Lower leg skin (tissue), 4 donors: ENCODE measurements at regions not wholly inside any gene's neighbourhood (a gene's known extent, or its start where the extent isn't known, plus 50 kb on each side); places are given as distances from the start of the nearest gene placed in this dataset.

ENCODE experiments used
- DNase-seq, 2 donors: peaks; one replicate each; pipeline ENCODE4 v3.0.0-alpha.2; 2019; ENCODE audit warnings: low spot score in 2 of 2
- H3K4me3 ChIP-seq: fragments of 200-600 bp; sonication (generic); 2 replicates; pipeline ENCODE4 v1.5.1; 2017; ENCODE audit warnings: mild to moderate bottlenecking, low read depth; ENCODE audit not compliant: poor library complexity, severe bottlenecking
- CTCF ChIP-seq, 3 donors: fragments of 450-650 bp; IDR thresholded peaks; one replicate each; pipeline ENCODE4 v1.5.1; 2016; ENCODE audit warnings: antibody characterized with exemption in 3 of 3, mild to moderate bottlenecking in 3 of 3, moderate library complexity in 2 of 3
- POLR2A ChIP-seq, 2 donors: fragments of 450-650 bp; IDR thresholded peaks; one replicate each; pipeline ENCODE4 v1.6.1; 2016 to 2017; ENCODE audit warnings: antibody characterized with exemption in 2 of 2, mild to moderate bottlenecking in 1 of 2, moderate library complexity in 1 of 2
- WGBS, 2 donors: methylation state at CpG; one replicate each; pipeline ENCODE4 v1.1.5; 2018; 5-methylcytosine and 5-hydroxymethylcytosine counted together
- intact Hi-C: fragments of 100-400 bp; cut with DNase I; formaldehyde crosslinking; loops from one replicate; pipeline ENCODE4 v1.15.0; 2023; ENCODE audit warnings: low total_unique reads

- TF ChIP-seq CTCF (IDR thresholded peaks at IDR 0.05) (no peak), POLR2A (IDR thresholded peaks at IDR 0.05) (no peak)
- DNase-seq: no peak
Observed at GRCh38 chr6:44582930-44583329, 195.4 kb downstream of the CDC5L start.

GRCh38 chr6:44590471-44590870, 203.0 kb downstream of the CDC5L start:
- intact Hi-C loops: no loop called here
- no peak overlapping the region for H3K4me3 ChIP-seq
- DNase-seq: no peak
- WGBS, 2 donors: 90 to 100% methylated on average over 1 of the region's 1 CpG
- TF ChIP-seq CTCF (IDR thresholded peaks at IDR 0.05) (no peak), POLR2A (IDR thresholded peaks at IDR 0.05) (no peak)

More at GRCh38 chr6:44582930-44583329, 195.4 kb downstream of the CDC5L start:
- intact Hi-C loops: no loop called here
- 91 to 92% methylated on average over 1 of the region's 1 CpG for whole genome bisulfite sequencing, 2 donors
- H3K4me3 ChIP-seq: no peak overlapping the region

- no peak overlapping the region for H3K4me3 ChIP-seq
- 28 to 42% methylated on average over 2 of the region's 2 CpGs for WGBS, 2 donors
- TF ChIP-seq CTCF (IDR thresholded peaks at IDR 0.05) (no peak), POLR2A (IDR thresholded peaks at IDR 0.05) (no peak)
- DNase-seq: no peak
- intact Hi-C loops: no loop called here
Observed at GRCh38 chr6:44593539-44593944, 206.0 kb downstream of the CDC5L start.

- 36 to 62% methylated on average over 3 to 4 of the region's 4 CpGs for WGBS, 2 donors
- TF ChIP-seq CTCF (IDR thresholded peaks at IDR 0.05): no peak
- TF ChIP-seq POLR2A (IDR thresholded peaks at IDR 0.05): no peak
- H3K4me3 ChIP-seq: no peak overlapping the region
- intact Hi-C loops: no loop called here
- DNase-seq: no peak
Observed at GRCh38 chr6:44594481-44594880, 207.0 kb downstream of the CDC5L start.

- no peak for DNase-seq
- 71 to 78% methylated on average over 5 of the region's 5 CpGs for WGBS, 2 donors
- intact Hi-C loops: no loop called here
- TF ChIP-seq CTCF (IDR thresholded peaks at IDR 0.05): no peak
- no peak for TF ChIP-seq POLR2A (IDR thresholded peaks at IDR 0.05)
- H3K4me3 ChIP-seq: no peak overlapping the region
Observed at GRCh38 chr6:44598679-44599078, 211.2 kb downstream of the CDC5L start.

GRCh38 chr6:44599672-44600071, 212.2 kb downstream of the CDC5L start:
- H3K4me3 ChIP-seq: no peak overlapping the region
- 70 to 86% methylated on average over 3 of the region's 3 CpGs for WGBS, 2 donors
- intact Hi-C loops: no loop called here
- TF ChIP-seq POLR2A (IDR thresholded peaks at IDR 0.05) (no peak), CTCF (IDR thresholded peaks at IDR 0.05) (no peak)
- no peak for DNase-seq
